GM12873 (cell line): ENCODE measurements at regions not wholly inside any gene's neighbourhood (a gene's known extent, or its start where the extent isn't known, plus 50 kb on each side); places are given as distances from the start of the nearest gene placed in this dataset.

Source experiments
- TF ChIP-seq, protein P1 (sequence below): IDR thresholded peaks from 2 replicates; pipeline ENCODE4 v1.5.1; 2012; ENCODE audit warnings: low read depth, mild to moderate bottlenecking, moderate library complexity, low read length, control low read depth; ENCODE audit not compliant: insufficient read depth; ENCODE audit errors: missing control alignments

DNA sequence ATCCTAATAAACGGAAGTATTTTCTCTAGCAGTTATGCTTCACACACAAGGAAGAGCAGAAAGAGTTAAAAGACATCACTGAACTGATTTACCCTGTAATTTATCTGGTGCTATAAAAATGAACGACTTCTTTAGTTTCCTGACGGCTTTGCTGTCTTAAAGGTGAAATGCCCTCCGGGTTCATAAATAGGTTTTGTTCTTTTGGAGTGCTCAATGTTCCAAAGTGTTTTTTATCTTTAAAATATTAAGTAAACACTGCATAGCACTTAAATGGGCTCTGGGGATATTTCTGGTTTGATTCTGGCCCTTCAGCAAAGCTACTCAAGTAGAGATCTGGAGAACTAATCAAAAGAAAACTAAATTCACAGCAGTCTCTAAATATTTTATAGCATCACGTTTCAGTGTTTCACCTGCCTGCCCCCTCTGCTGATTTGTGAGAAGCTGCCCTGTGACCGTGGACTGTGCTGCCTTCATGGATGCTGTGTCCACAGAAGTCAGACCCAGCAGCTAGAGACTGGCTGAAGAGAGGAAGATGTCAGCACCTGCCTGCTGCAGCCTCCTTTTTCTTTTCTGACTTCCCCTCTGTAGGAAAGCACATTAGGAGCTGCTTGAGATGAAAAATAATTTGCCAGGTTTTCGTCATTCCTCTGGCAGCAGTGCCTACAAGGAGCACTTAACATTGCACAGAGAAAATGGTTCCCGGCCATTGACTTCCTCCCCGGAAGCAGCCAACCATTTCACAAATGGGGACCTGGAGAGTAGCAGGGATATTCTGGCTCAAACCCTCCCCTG, 205.1 kb upstream of the FSCB start:
- TF ChIP-seq, protein P1, sequence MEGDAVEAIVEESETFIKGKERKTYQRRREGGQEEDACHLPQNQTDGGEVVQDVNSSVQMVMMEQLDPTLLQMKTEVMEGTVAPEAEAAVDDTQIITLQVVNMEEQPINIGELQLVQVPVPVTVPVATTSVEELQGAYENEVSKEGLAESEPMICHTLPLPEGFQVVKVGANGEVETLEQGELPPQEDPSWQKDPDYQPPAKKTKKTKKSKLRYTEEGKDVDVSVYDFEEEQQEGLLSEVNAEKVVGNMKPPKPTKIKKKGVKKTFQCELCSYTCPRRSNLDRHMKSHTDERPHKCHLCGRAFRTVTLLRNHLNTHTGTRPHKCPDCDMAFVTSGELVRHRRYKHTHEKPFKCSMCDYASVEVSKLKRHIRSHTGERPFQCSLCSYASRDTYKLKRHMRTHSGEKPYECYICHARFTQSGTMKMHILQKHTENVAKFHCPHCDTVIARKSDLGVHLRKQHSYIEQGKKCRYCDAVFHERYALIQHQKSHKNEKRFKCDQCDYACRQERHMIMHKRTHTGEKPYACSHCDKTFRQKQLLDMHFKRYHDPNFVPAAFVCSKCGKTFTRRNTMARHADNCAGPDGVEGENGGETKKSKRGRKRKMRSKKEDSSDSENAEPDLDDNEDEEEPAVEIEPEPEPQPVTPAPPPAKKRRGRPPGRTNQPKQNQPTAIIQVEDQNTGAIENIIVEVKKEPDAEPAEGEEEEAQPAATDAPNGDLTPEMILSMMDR: no peak

DNA sequence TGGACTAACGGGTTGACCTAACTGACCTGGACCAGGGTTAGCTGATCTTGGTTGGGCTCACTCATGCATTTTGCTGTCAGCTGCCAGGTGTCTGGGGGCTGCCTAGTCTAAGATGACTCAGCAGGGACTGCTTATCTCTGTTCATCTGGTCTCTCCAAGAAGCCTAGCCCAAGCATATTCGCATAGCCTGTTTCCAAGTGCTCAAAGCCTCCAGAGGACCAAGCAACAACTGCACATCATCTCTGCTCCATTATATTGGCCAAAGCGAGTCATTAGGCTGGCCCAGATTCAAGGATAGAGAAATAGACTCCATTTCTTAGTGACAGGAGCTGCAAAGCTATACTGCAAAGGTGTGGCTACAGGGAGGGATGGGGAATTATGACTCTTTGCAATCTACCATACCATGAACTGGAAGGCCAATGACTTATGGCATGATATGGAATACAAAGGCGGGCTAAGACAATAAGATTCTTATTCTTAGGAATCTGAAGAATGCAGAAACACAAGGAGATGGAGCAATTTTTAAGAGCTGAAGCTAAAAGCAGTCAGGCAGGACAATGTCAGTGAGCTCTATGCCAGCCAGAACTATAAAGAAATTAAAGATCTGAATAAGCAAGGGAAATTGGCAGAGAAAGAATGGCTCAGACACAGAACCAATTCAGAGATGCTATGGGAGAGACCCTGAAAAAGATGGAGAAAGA, 194.6 kb upstream of the FSCB start:
- TF ChIP-seq, protein P1: no peak

DNA sequence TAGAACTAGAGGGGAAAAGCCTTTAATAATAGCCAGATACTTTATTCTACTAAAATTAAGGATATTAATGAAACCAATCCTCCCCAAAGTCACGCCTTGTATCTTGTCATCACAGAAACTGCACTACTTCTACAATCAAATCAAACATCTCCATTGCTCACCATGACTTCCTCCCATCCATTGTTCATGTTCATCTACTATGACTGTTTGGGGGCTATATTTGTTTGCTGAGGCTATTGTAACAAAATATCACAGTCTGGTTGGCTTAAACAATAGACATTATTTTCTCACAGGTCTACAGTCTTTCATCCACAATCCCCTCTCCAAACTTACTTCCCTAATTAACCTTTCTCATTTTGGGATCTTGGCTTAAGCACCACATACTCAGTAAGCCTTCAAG, 193.6 kb upstream of the FSCB start:
- TF ChIP-seq, protein P1: no peak

DNA sequence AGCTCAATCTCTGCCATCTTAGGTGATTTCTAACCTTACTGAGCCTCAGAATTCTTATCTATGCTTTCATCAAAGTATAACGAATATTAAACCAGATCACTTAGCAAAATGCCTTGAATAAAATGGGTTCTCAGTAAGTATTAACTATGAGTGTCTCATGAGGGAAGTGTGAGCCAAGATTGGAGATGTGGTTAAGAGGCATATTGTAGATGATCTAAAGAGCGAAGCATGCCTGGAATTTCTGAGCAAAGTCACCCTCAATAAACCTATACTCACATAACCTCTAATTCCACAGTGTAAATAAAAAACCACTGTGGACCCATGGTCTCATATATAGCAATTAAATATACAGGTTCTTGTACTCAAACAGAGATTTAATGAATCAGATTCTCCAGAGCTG, 193.1 kb upstream of the FSCB start:
- TF ChIP-seq, protein P1: no peak

DNA sequence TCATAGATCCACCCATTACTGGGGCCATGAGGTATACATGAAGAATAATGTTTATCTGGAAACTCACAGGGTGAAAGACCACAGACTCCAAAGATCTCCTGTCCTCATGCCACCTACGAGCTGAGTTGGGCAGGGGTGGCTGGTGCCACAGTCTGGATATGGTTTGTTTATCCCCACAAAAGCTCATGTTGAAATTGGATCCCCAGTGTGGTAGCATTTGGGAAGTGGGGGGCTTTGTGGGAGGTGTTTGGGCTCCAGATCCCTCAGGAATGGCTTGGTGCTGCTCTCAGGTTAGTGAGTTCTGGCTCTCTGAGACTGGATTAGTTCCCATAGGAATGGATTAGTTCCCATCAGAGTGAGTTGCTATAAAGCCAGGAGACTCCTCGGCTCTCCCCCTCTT, 192.3 kb upstream of the FSCB start:
- TF ChIP-seq, protein P1: no peak

DNA sequence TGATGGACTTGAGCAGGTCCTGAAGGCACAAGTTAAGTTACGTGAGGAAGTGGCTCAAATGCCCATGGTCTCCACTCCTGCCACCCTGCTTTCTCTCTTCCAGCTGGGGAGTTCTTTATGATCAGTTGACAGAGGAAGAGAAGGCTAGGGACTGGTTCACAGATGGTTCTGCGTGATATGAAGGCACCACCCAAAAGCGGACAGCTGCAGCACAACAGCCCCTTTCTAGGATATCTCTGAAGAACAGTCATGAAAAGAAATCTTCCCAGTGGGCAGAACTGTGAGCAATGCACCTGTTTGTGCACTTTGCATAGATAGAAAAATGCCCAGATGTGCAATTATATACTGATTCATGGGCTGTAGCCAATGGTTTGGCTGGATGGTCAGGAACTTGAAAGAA, 162.4 kb upstream of the FSCB start:
- TF ChIP-seq, protein P1: no peak

DNA sequence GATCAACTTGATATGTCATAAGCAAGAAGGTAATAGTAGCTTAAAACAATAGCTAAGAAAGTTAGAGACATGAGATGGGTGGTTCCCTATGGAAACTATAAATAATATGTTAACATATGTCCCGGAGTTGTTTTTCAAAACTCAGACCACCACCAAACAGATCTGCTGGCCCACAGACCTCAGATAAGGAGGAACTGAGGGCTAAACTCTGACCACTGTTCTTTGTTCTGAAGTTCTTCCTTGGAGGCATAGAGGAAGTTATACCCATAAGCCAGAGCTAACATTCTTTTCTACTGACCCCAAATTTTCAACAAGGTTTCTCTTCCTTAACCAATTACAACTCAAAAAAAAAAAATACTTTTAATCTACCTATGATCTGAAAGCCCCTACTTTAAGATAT, 156.1 kb upstream of the FSCB start:
- TF ChIP-seq, protein P1: no peak
